ENCODE measurements at regions not wholly inside any gene's neighbourhood (a gene's known extent, or its start where the extent isn't known, plus 50 kb on each side); places are given as distances from the start of the nearest gene placed in this dataset.

DNA sequence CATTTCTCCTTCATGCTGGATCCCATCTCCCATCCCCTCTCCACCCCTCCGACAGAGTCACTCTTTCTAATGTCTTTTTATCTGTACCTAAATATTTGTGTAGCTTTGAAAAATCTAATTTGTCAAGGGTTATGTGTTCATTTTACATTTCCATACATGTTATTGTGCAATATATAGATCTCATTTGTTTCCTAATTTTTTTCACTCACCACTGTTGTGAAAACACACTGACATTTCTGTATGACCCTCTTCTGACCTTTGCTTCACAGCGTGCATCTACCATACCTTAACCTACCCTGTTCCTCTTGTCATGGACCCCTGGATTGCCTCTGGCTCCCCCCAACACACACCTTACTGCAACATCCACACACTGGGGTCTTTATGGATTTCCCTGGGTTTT is 942.9 kb downstream of the TBC1D22A start:
- Histone ChIP-seq H3K27ac (no peak overlapping the region), H3K4me3 (no peak overlapping the region), H3K9me3 (no peaks in the 10 kb centered on the region), H3K36me3 (no peaks in the 10 kb centered on the region), H3K27me3 (peaks cover 0 to 17% of the 10 kb centered on the region in 2 donors), H3K4me1 (no peaks in the 10 kb centered on the region)
- DNase-seq (no peak), ATAC-seq (no peak)
- TF ChIP-seq, protein P1, sequence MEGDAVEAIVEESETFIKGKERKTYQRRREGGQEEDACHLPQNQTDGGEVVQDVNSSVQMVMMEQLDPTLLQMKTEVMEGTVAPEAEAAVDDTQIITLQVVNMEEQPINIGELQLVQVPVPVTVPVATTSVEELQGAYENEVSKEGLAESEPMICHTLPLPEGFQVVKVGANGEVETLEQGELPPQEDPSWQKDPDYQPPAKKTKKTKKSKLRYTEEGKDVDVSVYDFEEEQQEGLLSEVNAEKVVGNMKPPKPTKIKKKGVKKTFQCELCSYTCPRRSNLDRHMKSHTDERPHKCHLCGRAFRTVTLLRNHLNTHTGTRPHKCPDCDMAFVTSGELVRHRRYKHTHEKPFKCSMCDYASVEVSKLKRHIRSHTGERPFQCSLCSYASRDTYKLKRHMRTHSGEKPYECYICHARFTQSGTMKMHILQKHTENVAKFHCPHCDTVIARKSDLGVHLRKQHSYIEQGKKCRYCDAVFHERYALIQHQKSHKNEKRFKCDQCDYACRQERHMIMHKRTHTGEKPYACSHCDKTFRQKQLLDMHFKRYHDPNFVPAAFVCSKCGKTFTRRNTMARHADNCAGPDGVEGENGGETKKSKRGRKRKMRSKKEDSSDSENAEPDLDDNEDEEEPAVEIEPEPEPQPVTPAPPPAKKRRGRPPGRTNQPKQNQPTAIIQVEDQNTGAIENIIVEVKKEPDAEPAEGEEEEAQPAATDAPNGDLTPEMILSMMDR (IDR thresholded peaks at IDR 0.05), result no peak
- intact Hi-C loops (cut with DNase I), result no loop called here

DNA sequence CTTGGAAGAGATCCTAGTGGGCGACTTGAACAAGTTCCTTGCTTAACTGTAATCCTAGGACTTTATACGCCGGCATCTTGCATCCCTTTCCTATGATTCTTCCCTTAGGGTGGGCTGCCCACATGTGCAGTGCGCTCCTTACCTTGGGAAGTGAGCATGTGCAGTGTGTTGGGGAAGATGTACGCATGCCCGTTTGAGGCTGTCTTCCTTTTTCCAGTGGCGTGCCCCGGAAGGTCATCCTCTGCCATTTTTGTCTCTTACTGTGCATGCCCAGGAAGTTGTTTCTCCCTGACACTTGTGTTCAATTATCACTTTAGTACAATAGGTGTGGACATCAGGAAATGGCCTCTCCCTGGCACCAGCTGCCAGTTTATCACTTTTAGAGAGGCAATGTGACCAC is 936.5 kb downstream of the TBC1D22A start:
- Histone ChIP-seq H3K27ac (no peak overlapping the region), H3K27me3 (no peaks in the 10 kb centered on the region), H3K4me3 (no peak overlapping the region), H3K9me3 (no peaks in the 10 kb centered on the region), H3K36me3 (no peaks in the 10 kb centered on the region), H3K4me1 (no peaks in the 10 kb centered on the region)
- intact Hi-C loops (cut with DNase I), result no loop called here
- ATAC-seq, result no peak
- TF ChIP-seq, protein P1 (IDR thresholded peaks at IDR 0.05), result no peak
- DNase-seq, result no peak

DNA sequence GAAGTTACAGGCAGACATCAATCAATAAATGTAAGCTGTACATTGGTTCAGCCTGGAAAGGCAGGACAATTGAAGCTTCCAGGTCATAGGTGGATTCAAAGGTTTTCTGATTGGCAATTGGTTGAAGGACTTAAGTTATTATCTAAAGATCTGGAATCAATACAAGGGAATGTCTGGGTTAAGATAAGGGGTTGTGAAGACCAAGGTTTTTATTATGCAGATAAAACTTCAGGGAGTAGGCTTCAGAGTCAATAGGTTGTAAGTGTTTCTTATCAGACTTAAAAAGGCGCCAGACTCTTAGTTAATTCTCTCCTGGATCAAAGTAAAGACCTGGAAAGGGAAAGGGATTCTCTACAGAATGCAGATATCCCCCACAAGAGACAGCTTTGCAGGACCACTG is 935.4 kb downstream of the TBC1D22A start:
- Histone ChIP-seq H3K4me3 (no peak overlapping the region), H3K9me3 (no peaks in the 10 kb centered on the region), H3K27ac (no peak overlapping the region), H3K27me3 (no peaks in the 10 kb centered on the region), H3K4me1 (no peaks in the 10 kb centered on the region), H3K36me3 (no peaks in the 10 kb centered on the region)
- intact Hi-C loops (cut with DNase I), result no loop called here
- DNase-seq (no peak), ATAC-seq (no peak)
- TF ChIP-seq, protein P1 (IDR thresholded peaks at IDR 0.05), result no peak

DNA sequence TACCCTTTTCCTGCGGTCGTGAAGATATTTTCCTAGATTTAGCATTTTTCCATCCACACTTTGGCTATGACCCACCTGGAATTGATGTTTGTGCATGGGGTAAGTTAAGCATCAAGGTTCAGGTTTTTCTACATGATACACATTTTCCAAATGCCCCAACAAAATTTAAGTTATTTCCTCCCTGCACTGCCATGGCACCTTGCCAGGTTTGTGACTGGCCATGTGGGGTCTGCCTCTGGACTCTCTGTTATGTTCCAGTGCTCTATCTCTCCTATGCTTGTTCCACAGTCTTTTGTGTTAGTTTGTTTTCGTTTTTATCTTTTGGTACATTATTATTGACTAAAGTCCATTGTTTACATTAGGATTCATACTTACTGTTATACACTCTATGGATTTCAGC is 934.3 kb downstream of the TBC1D22A start:
- Histone ChIP-seq H3K4me1 (no peaks in the 10 kb centered on the region), H3K27me3 (no peaks in the 10 kb centered on the region), H3K9me3 (no peaks in the 10 kb centered on the region), H3K36me3 (no peaks in the 10 kb centered on the region), H3K4me3 (no peak overlapping the region), H3K27ac (no peak overlapping the region)
- TF ChIP-seq, protein P1 (IDR thresholded peaks at IDR 0.05), result no peak
- ATAC-seq (no peak), DNase-seq (no peak)
- intact Hi-C loops (cut with DNase I), result no loop called here

DNA sequence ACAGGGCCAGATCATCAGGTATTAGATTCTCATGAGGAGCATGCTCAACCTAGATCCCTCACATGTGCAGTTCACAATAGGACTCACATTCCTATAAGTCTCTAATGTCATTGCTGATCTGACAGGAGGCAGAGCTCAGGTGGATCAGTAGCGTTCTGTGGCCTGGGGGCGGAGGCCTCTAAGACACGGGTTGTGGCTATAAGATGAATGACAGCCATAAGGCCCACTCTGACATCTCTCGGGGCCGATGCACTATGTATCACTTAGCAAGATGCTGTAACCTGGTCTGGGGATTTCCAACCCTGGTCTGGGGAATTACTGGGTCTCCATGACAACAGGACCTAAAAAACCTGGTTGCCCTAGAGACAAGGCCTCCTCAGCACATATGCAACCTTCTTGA is 932.7 kb downstream of the TBC1D22A start:
- Histone ChIP-seq H3K4me1 (no peaks in the 10 kb centered on the region), H3K27ac (no peak overlapping the region), H3K27me3 (no peaks in the 10 kb centered on the region), H3K36me3 (no peaks in the 10 kb centered on the region), H3K4me3 (no peak overlapping the region), H3K9me3 (no peaks in the 10 kb centered on the region)
- intact Hi-C loops (cut with DNase I), result no loop called here
- DNase-seq (no peak), ATAC-seq (no peak)
- TF ChIP-seq, protein P1 (IDR thresholded peaks at IDR 0.05), result no peak

Measured in left lung (tissue), 4 donors.